ENCODE measurements at regions not wholly inside any gene's neighbourhood (a gene's known extent, or its start where the extent isn't known, plus 50 kb on each side); places are given as distances from the start of the nearest gene placed in this dataset.

DNA sequence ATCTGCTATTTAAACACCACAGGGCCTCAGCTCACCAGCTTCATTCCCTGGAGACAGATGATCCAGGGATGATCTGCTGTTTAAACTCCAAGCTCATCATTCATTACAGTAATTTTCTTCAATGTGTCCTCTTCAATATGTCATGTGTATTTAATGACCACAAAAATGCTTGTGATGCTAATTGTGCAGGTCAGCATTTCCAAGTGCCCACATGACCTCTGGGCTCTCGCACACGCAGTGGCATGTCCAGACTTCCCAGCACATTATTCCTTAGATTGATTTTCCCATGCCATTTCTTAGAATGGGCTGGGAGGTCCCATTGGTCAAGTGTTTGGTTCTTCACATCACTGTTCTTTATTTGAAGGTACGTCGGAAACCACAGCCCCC is 434.4 kb downstream of the HAO1 start:
- no peak for TF ChIP-seq CTCF (IDR thresholded peaks at IDR 0.05; ENCODE audit: partially characterized antibody, unreplicated experiment)
- Mint-ChIP-seq H3K9me3 (ENCODE audit: unreplicated experiment) (no peaks in the 10 kb centered on the region), H3K27ac (ENCODE audit: unreplicated experiment) (no peak overlapping the region), H3K4me3 (ENCODE audit: unreplicated experiment) (no peak overlapping the region), H3K4me1 (ENCODE audit: low read depth, unreplicated experiment) (no peaks in the 10 kb centered on the region), H3K36me3 (ENCODE audit: unreplicated experiment) (no peaks in the 10 kb centered on the region), H3K27me3 (ENCODE audit: unreplicated experiment) (no peaks in the 10 kb centered on the region)
- no peak for DNase-seq

DNA sequence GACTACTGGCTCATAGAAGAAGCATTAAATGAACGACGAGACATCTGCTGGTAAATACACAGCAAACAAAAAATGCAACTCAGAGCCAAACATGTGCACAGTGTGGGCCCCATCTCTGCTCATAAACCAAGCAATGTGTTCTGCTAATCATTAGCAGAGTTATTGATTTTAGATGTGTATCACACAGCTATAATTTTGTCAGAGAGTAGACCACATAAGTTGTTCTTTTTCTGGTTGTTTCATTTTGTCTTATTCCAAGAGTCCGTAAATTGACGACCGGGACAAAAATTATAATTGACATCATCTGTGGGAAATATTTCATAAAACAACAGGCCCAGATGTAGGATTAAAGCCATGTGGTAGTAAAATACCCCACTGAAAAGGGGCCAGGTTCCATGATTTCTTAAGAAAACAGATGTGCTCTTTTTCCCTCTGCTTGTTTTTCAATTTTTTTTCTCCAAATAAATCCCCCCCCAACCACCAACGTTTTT is 423.6 kb downstream of the HAO1 start:
- DNase-seq, result no peak
- Mint-ChIP-seq H3K27me3 (ENCODE audit: unreplicated experiment) (peaks cover 4% of the 10 kb centered on the region), H3K9me3 (ENCODE audit: unreplicated experiment) (no peaks in the 10 kb centered on the region), H3K4me3 (ENCODE audit: unreplicated experiment) (no peak overlapping the region), H3K36me3 (ENCODE audit: unreplicated experiment) (no peaks in the 10 kb centered on the region), H3K4me1 (ENCODE audit: low read depth, unreplicated experiment) (peaks cover 3% of the 10 kb centered on the region), H3K27ac (ENCODE audit: unreplicated experiment) (no peak overlapping the region)
- no peak for TF ChIP-seq CTCF (IDR thresholded peaks at IDR 0.05; ENCODE audit: partially characterized antibody, unreplicated experiment)

- Mint-ChIP-seq H3K27ac (ENCODE audit: unreplicated experiment) (no peak overlapping the region), H3K9me3 (ENCODE audit: unreplicated experiment) (no peaks in the 10 kb centered on the region), H3K36me3 (ENCODE audit: unreplicated experiment) (no peaks in the 10 kb centered on the region), H3K4me1 (ENCODE audit: low read depth, unreplicated experiment) (peaks cover 3% of the 10 kb centered on the region), H3K4me3 (ENCODE audit: unreplicated experiment) (no peak overlapping the region), H3K27me3 (ENCODE audit: unreplicated experiment) (peaks cover 2% of the 10 kb centered on the region)
- TF ChIP-seq CTCF (IDR thresholded peaks at IDR 0.05; ENCODE audit: partially characterized antibody, unreplicated experiment), result no peak
- no peak for DNase-seq
These were observed 419.9 kb downstream of the HAO1 start for GRCh38 chr20:7520361-7520760.

DNA sequence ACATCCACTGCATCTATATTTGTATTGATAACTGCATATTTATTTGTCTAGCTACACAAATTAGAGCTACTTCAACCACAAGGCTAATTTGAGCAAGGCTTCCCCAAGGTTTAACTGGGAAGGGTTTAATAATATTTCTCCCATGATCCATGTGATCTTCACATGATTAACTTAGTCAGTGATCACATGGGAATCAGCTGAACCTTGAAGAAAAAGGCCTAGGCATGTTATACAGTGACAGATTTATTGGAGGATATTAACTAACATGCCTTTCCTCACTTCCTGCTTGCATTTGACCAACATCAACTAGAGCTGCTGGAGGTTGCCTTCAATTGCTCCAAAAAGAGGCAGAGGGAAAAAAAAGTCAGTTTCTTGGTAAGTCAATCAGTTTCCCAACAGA is 417.0 kb downstream of the HAO1 start:
- TF ChIP-seq CTCF (IDR thresholded peaks at IDR 0.05; ENCODE audit: partially characterized antibody, unreplicated experiment), result no peak
- H3K27me3 Mint-ChIP-seq (ENCODE audit: unreplicated experiment), result no peaks in the 10 kb centered on the region
- H3K4me3 Mint-ChIP-seq (ENCODE audit: unreplicated experiment), result no peak overlapping the region
- no peak overlapping the region for H3K27ac Mint-ChIP-seq (ENCODE audit: unreplicated experiment)
- H3K4me1 Mint-ChIP-seq (ENCODE audit: low read depth, unreplicated experiment), result no peaks in the 10 kb centered on the region
- DNase-seq, result no peak
- H3K9me3 Mint-ChIP-seq (ENCODE audit: unreplicated experiment), result peaks cover 3% of the 10 kb centered on the region
- peaks cover 6% of the 10 kb centered on the region for H3K36me3 Mint-ChIP-seq (ENCODE audit: unreplicated experiment)

DNA sequence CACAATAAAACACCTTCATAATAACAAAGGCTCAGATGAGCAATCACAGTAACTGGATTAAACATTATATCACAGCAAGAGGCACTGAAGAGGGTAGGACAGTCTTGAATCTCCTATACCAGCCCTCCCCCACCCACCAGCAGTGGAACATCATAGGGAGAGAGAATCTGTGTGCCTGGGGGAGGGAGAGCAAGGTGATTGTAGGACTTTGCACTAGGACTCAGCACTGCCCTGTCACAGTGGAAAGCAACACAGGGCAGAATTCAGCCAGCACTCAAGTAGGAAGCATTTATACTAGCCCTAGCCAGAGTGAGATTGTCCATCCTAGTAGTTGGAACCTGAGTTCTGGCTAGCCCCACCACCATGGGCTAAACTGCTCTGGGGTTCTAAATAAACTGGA is 400.2 kb downstream of the HAO1 start:
- no peaks in the 10 kb centered on the region for H3K4me1 Mint-ChIP-seq (ENCODE audit: low read depth, unreplicated experiment)
- no peak overlapping the region for H3K27ac Mint-ChIP-seq (ENCODE audit: unreplicated experiment)
- no peak for TF ChIP-seq CTCF (IDR thresholded peaks at IDR 0.05; ENCODE audit: partially characterized antibody, unreplicated experiment)
- H3K9me3 Mint-ChIP-seq (ENCODE audit: unreplicated experiment), result no peaks in the 10 kb centered on the region
- no peaks in the 10 kb centered on the region for H3K27me3 Mint-ChIP-seq (ENCODE audit: unreplicated experiment)
- no peak overlapping the region for H3K4me3 Mint-ChIP-seq (ENCODE audit: unreplicated experiment)
- H3K36me3 Mint-ChIP-seq (ENCODE audit: unreplicated experiment), result no peaks in the 10 kb centered on the region
- DNase-seq, result no peak
